ENCODE measurements at regions not wholly inside any gene's neighbourhood (a gene's known extent, or its start where the extent isn't known, plus 50 kb on each side); places are given as distances from the start of the nearest gene placed in this dataset.

- H3K4me1 ChIP-seq (ENCODE audit: insufficient read depth, low read length), result no peaks in the 10 kb centered on the region
- H4K20me1 ChIP-seq (ENCODE audit: insufficient read depth, low read length), result no peaks in the 10 kb centered on the region
- no peaks in the 10 kb centered on the region for H3K9me3 ChIP-seq (ENCODE audit: insufficient read depth, low read length, severe bottlenecking)
- no peak overlapping the region for H3K4me3 ChIP-seq (ENCODE audit: low read depth in 1 of 2, low read length in 2 of 2)
- no peak overlapping the region for H3K9ac ChIP-seq (ENCODE audit: low read depth, low read length)
- ATAC-seq (ENCODE audit: insufficient read depth, low read depth) (no peak), DNase-seq (no peak)
- no peak overlapping the region for H3K27ac ChIP-seq (ENCODE audit: low read length)
- no peaks in the 10 kb centered on the region for H3K36me3 ChIP-seq (ENCODE audit: insufficient read depth, low read length)
- H2AFZ ChIP-seq (ENCODE audit: low read depth, low read length), result no peak overlapping the region
- H3K27me3 ChIP-seq (ENCODE audit: insufficient read depth, low read length, poor library complexity), result no peaks in the 10 kb centered on the region
- H3K79me2 ChIP-seq (ENCODE audit: insufficient read depth, low read length), result no peaks in the 10 kb centered on the region
- no peak for TF ChIP-seq EZH2 (IDR thresholded peaks at IDR 0.05; ENCODE audit: borderline replicate concordance, low read depth, low read length, severe bottlenecking)
- TF ChIP-seq CTCF (IDR thresholded peaks at IDR 0.05; ENCODE audit: borderline replicate concordance, extremely low read depth, low read length, poor library complexity, severe bottlenecking), result no peak
- no peak overlapping the region for H3K4me2 ChIP-seq (ENCODE audit: insufficient read depth, low read length)
Measured at GRCh38 chr10:118482393-118483331, 112.8 kb downstream of the PRLHR start.

GRCh38 chr10:118481871-118482270 is 113.6 kb downstream of the PRLHR start:
- no peak overlapping the region for H3K4me3 ChIP-seq (ENCODE audit: low read depth in 1 of 2, low read length in 2 of 2)
- H3K9ac ChIP-seq (ENCODE audit: low read depth, low read length), result no peak overlapping the region
- TF ChIP-seq EZH2 (IDR thresholded peaks at IDR 0.05; ENCODE audit: borderline replicate concordance, low read depth, low read length, severe bottlenecking) (no peak), CTCF (IDR thresholded peaks at IDR 0.05; ENCODE audit: borderline replicate concordance, extremely low read depth, low read length, poor library complexity, severe bottlenecking) (no peak)
- H4K20me1 ChIP-seq (ENCODE audit: insufficient read depth, low read length), result no peaks in the 10 kb centered on the region
- H3K9me3 ChIP-seq (ENCODE audit: insufficient read depth, low read length, severe bottlenecking), result no peaks in the 10 kb centered on the region
- no peak overlapping the region for H2AFZ ChIP-seq (ENCODE audit: low read depth, low read length)
- ATAC-seq (ENCODE audit: insufficient read depth, low read depth), result no peak
- H3K36me3 ChIP-seq (ENCODE audit: insufficient read depth, low read length), result no peaks in the 10 kb centered on the region
- no peaks in the 10 kb centered on the region for H3K79me2 ChIP-seq (ENCODE audit: insufficient read depth, low read length)
- DNase-seq, result no peak
- H3K27me3 ChIP-seq (ENCODE audit: insufficient read depth, low read length, poor library complexity), result no peaks in the 10 kb centered on the region
- no peak overlapping the region for H3K27ac ChIP-seq (ENCODE audit: low read length)
- no peaks in the 10 kb centered on the region for H3K4me1 ChIP-seq (ENCODE audit: insufficient read depth, low read length)
- H3K4me2 ChIP-seq (ENCODE audit: insufficient read depth, low read length), result no peak overlapping the region

GRCh38 chr10:118475214-118475613 is 120.2 kb downstream of the PRLHR start:
- TF ChIP-seq CTCF (IDR thresholded peaks at IDR 0.05; ENCODE audit: borderline replicate concordance, extremely low read depth, low read length, poor library complexity, severe bottlenecking), result no peak
- TF ChIP-seq EZH2 (IDR thresholded peaks at IDR 0.05; ENCODE audit: borderline replicate concordance, low read depth, low read length, severe bottlenecking), result no peak
- H3K36me3 ChIP-seq (ENCODE audit: insufficient read depth, low read length), result no peaks in the 10 kb centered on the region
- no peak overlapping the region for H3K4me2 ChIP-seq (ENCODE audit: insufficient read depth, low read length)
- H3K27ac ChIP-seq (ENCODE audit: low read length), result no peak overlapping the region
- DNase-seq (no peak), ATAC-seq (ENCODE audit: insufficient read depth, low read depth) (no peak)
- H3K79me2 ChIP-seq (ENCODE audit: insufficient read depth, low read length), result no peaks in the 10 kb centered on the region
- no peak overlapping the region for H3K4me3 ChIP-seq (ENCODE audit: low read depth in 1 of 2, low read length in 2 of 2)
- no peaks in the 10 kb centered on the region for H3K4me1 ChIP-seq (ENCODE audit: insufficient read depth, low read length)
- no peaks in the 10 kb centered on the region for H3K9me3 ChIP-seq (ENCODE audit: insufficient read depth, low read length, severe bottlenecking)
- no peaks in the 10 kb centered on the region for H3K27me3 ChIP-seq (ENCODE audit: insufficient read depth, low read length, poor library complexity)
- no peak overlapping the region for H3K9ac ChIP-seq (ENCODE audit: low read depth, low read length)
- no peak overlapping the region for H2AFZ ChIP-seq (ENCODE audit: low read depth, low read length)
- H4K20me1 ChIP-seq (ENCODE audit: insufficient read depth, low read length), result no peaks in the 10 kb centered on the region

Measured in DND-41 (cell line).